ENCODE measurements at regions not wholly inside any gene's neighbourhood (a gene's known extent, or its start where the extent isn't known, plus 50 kb on each side); places are given as distances from the start of the nearest gene placed in this dataset.

DNA sequence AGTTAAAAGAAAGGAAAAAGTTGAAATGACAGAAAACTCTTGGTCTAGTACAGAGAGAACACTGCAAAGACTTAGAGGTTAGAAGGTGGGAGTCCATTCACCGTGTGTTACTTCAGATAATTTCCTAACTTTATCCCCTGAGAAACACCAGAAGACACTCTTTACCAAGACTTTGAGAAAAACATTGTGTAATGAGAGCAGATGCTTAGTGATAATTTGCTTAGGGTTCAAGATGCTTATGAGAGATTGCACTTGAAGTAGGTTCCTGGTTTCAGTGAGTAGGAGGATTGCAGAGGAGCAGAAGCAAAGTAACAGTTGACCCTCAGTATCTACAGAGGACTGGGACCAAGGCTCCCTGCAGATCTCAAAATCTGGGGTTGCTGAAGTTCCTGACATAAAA lies 594.1 kb downstream of the NR2F2 start:
- intact Hi-C loops (cut with DNase I; ENCODE audit: low total_unique reads) = no loop called here
- 0% methylated on average over 1 of the region's 1 CpG for WGBS, 2 donors
- no peak overlapping the region for H3K4me3 ChIP-seq (ENCODE audit: low read depth, poor library complexity, severe bottlenecking)
- TF ChIP-seq POLR2A (IDR thresholded peaks at IDR 0.05) (no peak), CTCF (IDR thresholded peaks at IDR 0.05) (no peak)
- DNase-seq (ENCODE audit: low spot score in 2 of 2) = no peak

DNA sequence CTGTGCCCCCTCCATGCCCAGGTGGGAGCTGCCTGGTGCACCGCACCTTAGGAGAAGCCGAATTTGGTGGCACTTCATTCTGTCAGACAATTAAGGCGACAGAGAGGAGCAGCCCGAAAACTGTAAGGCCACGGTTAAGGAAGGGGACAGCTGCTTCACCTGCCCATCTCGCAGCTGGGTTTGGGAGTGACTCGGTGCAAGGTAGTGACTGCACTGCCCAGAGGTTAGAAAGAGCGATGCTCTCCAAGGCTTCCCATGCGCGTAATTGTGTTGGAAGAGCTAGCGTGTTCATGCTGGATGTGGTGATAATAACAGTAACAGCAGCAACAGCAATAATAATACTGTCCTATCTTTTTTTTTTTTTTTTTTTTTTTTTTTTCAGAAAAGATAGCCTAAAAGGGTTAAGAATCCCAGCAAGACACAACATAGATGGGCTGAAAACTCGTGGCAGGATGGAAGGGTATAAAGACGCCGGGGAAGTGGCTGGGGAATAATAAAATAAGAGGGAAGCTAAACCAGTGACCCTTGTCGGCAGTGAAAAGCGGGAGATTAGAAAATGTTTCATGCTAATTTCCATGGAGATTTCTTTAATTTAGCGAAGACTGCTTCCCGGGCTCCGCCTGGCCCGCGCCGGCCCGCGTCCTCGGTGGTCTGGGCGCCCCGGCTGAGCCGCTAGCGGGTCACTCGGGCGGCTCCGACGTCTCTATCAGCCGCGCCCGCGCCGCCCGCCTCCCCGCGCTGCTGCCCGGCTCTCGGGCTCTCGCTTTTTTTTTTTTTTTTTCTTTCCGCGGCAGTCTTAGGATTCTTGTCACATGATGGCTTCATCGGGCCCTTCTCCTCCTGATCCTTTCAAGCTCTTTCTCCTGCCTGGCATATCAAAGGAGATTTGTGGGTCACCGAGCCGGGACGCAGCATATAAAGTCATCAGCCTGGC lies 617.1 kb downstream of the NR2F2 start:
- intact Hi-C loops (cut with DNase I; ENCODE audit: low total_unique reads) = no loop called here
- no peak overlapping the region for H3K4me3 ChIP-seq (ENCODE audit: low read depth, poor library complexity, severe bottlenecking)

DNA sequence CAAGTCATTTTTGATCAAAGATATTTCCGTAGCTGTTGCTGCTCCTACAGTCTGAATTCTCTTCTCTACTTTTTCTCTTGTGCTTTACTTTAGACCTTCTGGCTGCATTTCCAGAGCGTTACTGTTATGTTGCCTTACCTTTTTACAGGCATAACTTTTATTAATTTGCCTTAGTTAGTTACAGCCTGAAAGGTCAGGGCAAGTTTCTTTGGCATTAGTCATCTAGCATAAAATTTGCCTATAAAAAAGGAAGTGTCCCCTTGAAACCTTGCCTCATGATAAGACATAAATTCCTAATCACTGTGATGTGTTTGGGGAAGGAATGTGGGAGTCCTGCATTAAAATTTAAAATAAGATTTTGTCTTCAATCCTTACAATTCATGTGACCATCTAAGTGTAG lies 618.5 kb downstream of the NR2F2 start:
- no peak overlapping the region for H3K4me3 ChIP-seq (ENCODE audit: low read depth, poor library complexity, severe bottlenecking)
- intact Hi-C loops (cut with DNase I; ENCODE audit: low total_unique reads) = no loop called here
- WGBS, 2 donors = 38 to 49% methylated on average over 2 of the region's 2 CpGs
- TF ChIP-seq POLR2A (IDR thresholded peaks at IDR 0.05) (no peak), CTCF (IDR thresholded peaks at IDR 0.05) (no peak)
- no peak for DNase-seq (ENCODE audit: low spot score in 2 of 2)

More for the DNA sequence above, 617.1 kb downstream of the NR2F2 start:
- DNase-seq (ENCODE audit: low spot score in 2 of 2) = no peak
- WGBS, 2 donors = 20 to 25% methylated on average over 50 of the region's 50 CpGs
- TF ChIP-seq POLR2A (IDR thresholded peaks at IDR 0.05) = no peak

GRCh38 chr15:96958721-96959120 lies 628.2 kb downstream of the NR2F2 start:
- intact Hi-C loops (cut with DNase I; ENCODE audit: low total_unique reads) = no loop called here
- TF ChIP-seq POLR2A (IDR thresholded peaks at IDR 0.05) = no peak
- no peak for TF ChIP-seq CTCF (IDR thresholded peaks at IDR 0.05)
- DNase-seq (ENCODE audit: low spot score in 2 of 2) = no peak
- 46 to 49% methylated on average over 2 of the region's 2 CpGs for WGBS, 2 donors
- no peak overlapping the region for H3K4me3 ChIP-seq (ENCODE audit: low read depth, poor library complexity, severe bottlenecking)

- DNase-seq (ENCODE audit: low spot score in 2 of 2) = no peak
- intact Hi-C loops (cut with DNase I; ENCODE audit: low total_unique reads) = no loop called here
- TF ChIP-seq POLR2A (IDR thresholded peaks at IDR 0.05) (no peak), CTCF (IDR thresholded peaks at IDR 0.05) (no peak)
- no peak overlapping the region for H3K4me3 ChIP-seq (ENCODE audit: low read depth, poor library complexity, severe bottlenecking)
- 80 to 81% methylated on average over 6 of the region's 6 CpGs for WGBS, 2 donors
Measured at GRCh38 chr15:96959501-96959900, 629.0 kb downstream of the NR2F2 start.

DNA sequence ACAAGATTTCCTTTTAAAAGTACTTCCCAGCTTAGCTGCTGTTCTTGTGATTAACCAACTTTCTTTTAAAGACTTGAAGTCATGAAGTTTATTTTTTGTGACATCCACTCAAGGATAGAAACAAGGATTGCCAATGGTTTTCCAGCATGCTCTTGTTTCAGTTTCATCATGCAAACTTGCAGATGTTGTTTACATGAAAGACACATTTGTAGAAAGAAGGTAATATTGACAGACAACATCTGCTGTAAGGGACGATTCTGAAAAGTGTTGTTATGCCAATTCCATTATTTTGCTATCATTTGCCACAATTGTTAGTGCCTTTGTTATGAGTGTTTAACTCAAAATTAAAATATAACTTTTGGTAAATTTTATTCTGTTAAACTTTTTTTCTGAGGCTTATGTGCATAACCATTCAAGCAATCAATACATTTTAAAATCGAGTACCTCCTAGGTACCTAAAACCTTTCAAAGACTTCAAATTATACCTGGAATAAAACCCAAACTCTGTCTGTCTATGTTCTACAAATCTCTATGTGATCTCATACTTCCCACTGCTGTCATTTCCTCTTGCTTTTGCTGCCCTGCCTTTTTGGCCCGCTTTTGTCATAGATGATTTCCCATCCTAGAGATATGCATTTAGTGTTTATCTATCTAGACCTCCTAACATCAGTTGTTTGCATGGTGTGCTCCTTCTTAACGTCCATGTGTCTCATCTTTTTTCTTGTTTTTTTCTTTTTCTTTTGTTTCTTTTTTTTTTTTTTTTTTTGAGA lies 630.4 kb downstream of the NR2F2 start:
- no peak overlapping the region for H3K4me3 ChIP-seq (ENCODE audit: low read depth, poor library complexity, severe bottlenecking)
- no peak for DNase-seq (ENCODE audit: low spot score in 2 of 2)
- intact Hi-C loops (cut with DNase I; ENCODE audit: low total_unique reads) = no loop called here
- TF ChIP-seq POLR2A (IDR thresholded peaks at IDR 0.05) (no peak), CTCF (IDR thresholded peaks at IDR 0.05) (no peak)
- WGBS, 2 donors = 81 to 82% methylated on average over 4 of the region's 4 CpGs
